GM19193 (cell line): ENCODE measurements at regions not wholly inside any gene's neighbourhood (a gene's known extent, or its start where the extent isn't known, plus 50 kb on each side); places are given as distances from the start of the nearest gene placed in this dataset.

Source experiments
- POLR2A ChIP-seq: IDR thresholded peaks from 4 replicates; pipeline ENCODE4 v1.6.1; 2011; ENCODE audit not compliant: insufficient read depth, insufficient read length; ENCODE audit errors: extremely low read depth

- TF ChIP-seq POLR2A = no peak
These were observed 50.7 kb upstream of the VPREB1 start for GRCh38 chr22:22193923-22194322.

DNA sequence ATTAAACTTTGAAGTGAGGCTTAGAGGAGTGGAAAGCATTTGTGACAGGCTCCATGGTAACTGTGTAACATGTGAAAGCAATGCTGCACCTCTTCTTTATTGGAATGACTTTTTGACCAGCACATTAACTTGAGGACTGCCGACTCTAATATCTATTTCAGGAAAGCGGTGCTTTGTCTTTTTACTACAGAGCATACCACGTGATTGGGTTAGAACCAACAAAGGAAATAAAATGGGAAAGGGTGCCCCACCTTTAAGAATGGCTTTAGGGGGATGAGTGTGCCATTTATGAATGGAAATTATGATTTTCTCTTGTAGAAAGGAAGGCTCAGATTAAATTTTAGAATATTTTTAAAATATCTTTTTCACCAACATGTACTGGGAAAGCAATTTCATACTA lies 57.3 kb upstream of the VPREB1 start:
- TF ChIP-seq POLR2A = no peak

GRCh38 chr22:22185844-22186499 lies 58.6 kb upstream of the VPREB1 start:
- no peak for TF ChIP-seq POLR2A

DNA sequence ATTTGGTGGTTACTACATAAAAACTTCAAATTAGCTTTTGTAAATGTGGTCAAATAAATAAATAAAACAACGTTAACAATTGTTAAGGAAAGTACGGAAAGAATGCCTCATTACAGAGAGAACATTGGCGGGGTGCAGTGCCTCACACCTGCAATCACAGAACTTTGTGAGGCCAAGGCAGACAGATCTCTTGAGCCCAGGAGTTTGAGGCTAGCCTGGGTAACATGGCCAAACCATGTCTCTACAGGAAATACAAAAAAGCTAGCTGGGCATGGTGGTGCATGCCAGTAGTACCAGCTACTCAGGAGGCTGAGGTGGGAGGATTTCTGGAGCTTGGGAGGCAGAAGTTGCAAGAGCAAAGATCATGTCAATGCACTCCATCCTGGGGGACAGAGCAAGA lies 59.4 kb upstream of the VPREB1 start:
- no peak for TF ChIP-seq POLR2A

- TF ChIP-seq POLR2A = no peak
These were observed 60.2 kb upstream of the VPREB1 start for GRCh38 chr22:22184277-22184807.

DNA sequence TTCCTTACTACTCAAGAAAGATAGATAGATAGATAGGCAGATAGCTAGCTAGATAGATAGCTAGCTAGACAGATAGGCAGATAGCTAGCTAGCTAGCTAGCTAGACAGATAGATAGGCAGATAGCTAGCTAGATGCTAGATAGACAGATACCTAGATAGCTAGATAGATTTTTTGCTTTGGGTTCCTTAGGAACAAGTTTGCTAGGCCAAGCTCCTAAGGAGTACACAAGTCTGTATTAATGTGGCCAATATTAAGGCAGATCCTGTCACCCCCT lies 61.7 kb upstream of the VPREB1 start:
- TF ChIP-seq POLR2A = no peak

GRCh38 chr22:22182218-22182989 lies 62.2 kb upstream of the VPREB1 start:
- TF ChIP-seq POLR2A = no peak

- TF ChIP-seq POLR2A = no peak
These were observed 63.2 kb upstream of the VPREB1 start for GRCh38 chr22:22181341-22181850.

GRCh38 chr22:22180738-22181285 lies 63.8 kb upstream of the VPREB1 start:
- TF ChIP-seq POLR2A = no peak

DNA sequence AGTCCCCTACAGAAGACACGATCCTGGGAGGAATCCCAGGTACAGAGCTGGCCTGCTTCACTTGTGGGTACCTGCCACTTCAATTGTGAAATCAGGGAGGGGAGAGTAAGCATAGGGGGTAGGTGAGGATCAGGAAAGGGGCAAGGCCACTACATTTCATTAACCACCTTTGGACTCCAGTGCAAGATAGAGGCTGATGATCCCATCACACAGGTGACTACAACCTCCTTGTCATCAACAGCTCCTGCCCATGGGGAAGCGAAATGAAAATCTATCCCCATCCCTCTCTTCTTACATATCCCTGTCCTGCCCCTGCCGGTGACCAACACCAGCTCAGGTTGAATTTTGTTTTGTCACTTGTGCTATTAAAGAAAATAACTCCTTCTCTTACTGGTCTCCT lies 64.7 kb upstream of the VPREB1 start:
- no peak for TF ChIP-seq POLR2A

- no peak for TF ChIP-seq POLR2A
These were observed 65.6 kb upstream of the VPREB1 start for GRCh38 chr22:22178992-22179391.

GRCh38 chr22:22178355-22178965 lies 66.1 kb upstream of the VPREB1 start:
- TF ChIP-seq POLR2A = no peak

- TF ChIP-seq POLR2A = no peak
These were observed 67.5 kb upstream of the VPREB1 start for GRCh38 chr22:22176929-22177616.

DNA sequence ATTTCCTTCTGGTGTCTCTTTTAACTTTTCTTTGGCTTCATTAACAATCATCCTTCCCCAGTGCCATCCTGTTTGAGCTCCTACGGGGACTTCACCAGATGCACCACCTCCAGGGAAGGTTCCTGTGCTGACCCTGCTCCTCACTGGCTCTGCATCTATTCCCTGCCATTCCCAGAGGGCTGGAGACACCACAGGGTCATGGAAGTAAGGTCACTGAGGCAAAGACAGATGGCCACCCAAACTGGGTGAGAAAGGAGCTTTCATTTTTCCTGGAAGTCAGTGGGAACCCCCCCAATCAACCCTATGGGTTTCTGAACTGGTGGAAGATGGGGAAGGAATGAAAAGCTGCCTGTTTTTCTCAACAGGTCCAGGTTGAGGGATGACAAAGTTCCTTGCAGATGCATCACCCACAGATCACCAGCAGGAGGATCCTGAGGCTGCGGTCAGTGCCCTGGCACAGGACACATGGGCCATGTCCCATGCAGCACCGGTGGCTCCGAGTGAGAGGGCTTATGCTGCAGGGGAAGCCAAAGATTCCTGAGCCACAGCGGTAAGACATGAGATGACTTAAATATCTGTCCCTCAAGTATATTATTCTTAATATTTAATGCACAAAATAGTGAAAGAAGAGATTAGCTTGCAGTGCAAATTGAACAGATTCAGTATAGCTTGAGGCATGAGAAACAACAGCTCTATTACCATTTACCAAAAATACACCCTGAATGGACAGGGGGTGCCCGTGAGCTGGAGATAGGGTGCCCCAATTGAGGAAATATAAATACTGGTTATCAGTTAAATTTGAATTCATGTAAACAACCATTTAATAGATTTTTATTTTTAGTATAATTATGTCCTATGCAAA lies 73.0 kb upstream of the VPREB1 start:
- no peak for TF ChIP-seq POLR2A
